IMR-90 (cell line): ENCODE measurements at regions not wholly inside any gene's neighbourhood (a gene's known extent, or its start where the extent isn't known, plus 50 kb on each side); places are given as distances from the start of the nearest gene placed in this dataset.

ENCODE experiments used
- ATAC-seq: fragments of 200-7000 bp; cut with Tn5 transposase; 2 replicates; pipeline ENCODE4 v1.9.1; 2020; ENCODE audit warnings: low read depth, mild to moderate bottlenecking, moderate library complexity
- BruUV-seq: library from RNA; stranded (reverse); fragments of 400-500 nt; replicated peaks from 2 replicates; lab custom pipeline; 2021; lab: Mats Ljungman, UMichigan
- CTCF ChIA-PET: fragments of 300-600 bp; formaldehyde crosslinking; extraction: SDS; loops from one replicate; lab custom pipeline; 2021; ENCODE audit warnings: antibody characterized with exemption; lab: Yijun Ruan, JAX
- POLR2A ChIA-PET: fragments of 300-600 bp; sonication (Branson Sonifier 250); formaldehyde crosslinking; loops from one replicate; lab custom pipeline; 2022; ENCODE audit warnings: antibody characterized with exemption; ENCODE audit not compliant: unreplicated experiment; lab: Charles Lee
- DNase-seq: peaks from one replicate; pipeline ENCODE4 v3.0.0; 2013
- H2AFZ ChIP-seq: replicated peaks from 2 replicates; pipeline ENCODE3; 2013; ENCODE audit warnings: low read length, mild to moderate bottlenecking; ENCODE audit not compliant: poor library complexity
- H2AK5ac ChIP-seq: 2 replicates; pipeline ENCODE4 v1.6.1; 2013; ENCODE audit warnings: low read depth, low read length, inconsistent platforms
- H2AK9ac ChIP-seq: replicated peaks from 2 replicates; pipeline ENCODE3; 2013; ENCODE audit warnings: mild to moderate bottlenecking, low read depth, low read length, moderate library complexity; ENCODE audit not compliant: poor library complexity
- H2BK120ac ChIP-seq: 2 replicates; pipeline ENCODE4 v1.6.1; 2013; ENCODE audit warnings: low read depth, low read length, inconsistent platforms
- H2BK15ac ChIP-seq: 3 replicates; pipeline ENCODE4 v1.6.1; 2013; ENCODE audit warnings: low read depth, low read length, inconsistent platforms
- H2BK20ac ChIP-seq: 2 replicates; pipeline ENCODE4 v1.6.1; 2013; ENCODE audit warnings: low read depth, mild to moderate bottlenecking, inconsistent platforms, low read length, moderate library complexity
- H2BK5ac ChIP-seq: 2 replicates; pipeline ENCODE4 v1.6.1; 2013; ENCODE audit warnings: mild to moderate bottlenecking, low read depth, low read length, inconsistent platforms; ENCODE audit not compliant: poor library complexity, severe bottlenecking
- H3K14ac ChIP-seq: replicated peaks from 2 replicates; pipeline ENCODE4 v1.6.1; 2013; ENCODE audit warnings: low read depth, low read length, inconsistent platforms
- H3K18ac ChIP-seq: 2 replicates; pipeline ENCODE4 v1.6.1; 2013; ENCODE audit warnings: low read depth, low read length, control low read depth
- H3K23ac ChIP-seq: 2 replicates; pipeline ENCODE4 v1.6.1; 2013; ENCODE audit warnings: low read depth, low read length, inconsistent platforms
- H3K27ac ChIP-seq: 2 replicates; pipeline ENCODE4 v1.5.1; 2013; ENCODE audit warnings: mild to moderate bottlenecking, control low read depth, low read length; ENCODE audit not compliant: insufficient read depth
- H3K27me3 ChIP-seq: 2 replicates; pipeline ENCODE4 v1.6.1; 2013; ENCODE audit warnings: low read length; ENCODE audit not compliant: control insufficient read depth, insufficient read depth
- H3K36me3 ChIP-seq: 2 replicates; pipeline ENCODE4 v1.6.1; 2013; ENCODE audit warnings: low read length, mixed read lengths; ENCODE audit not compliant: control insufficient read depth, insufficient read depth
- H3K4ac ChIP-seq: 2 replicates; pipeline ENCODE4 v1.6.1; 2013; ENCODE audit warnings: low read depth, low read length, inconsistent platforms
- H3K4me1 ChIP-seq: 2 replicates; pipeline ENCODE4 v1.6.1; 2013; ENCODE audit warnings: low read length, mixed read lengths; ENCODE audit not compliant: control insufficient read depth, insufficient read depth
- H3K4me2 ChIP-seq: 2 replicates; pipeline ENCODE4 v1.6.1; 2013; ENCODE audit warnings: low read depth, mild to moderate bottlenecking, control low read depth, low read length, moderate library complexity
- H3K4me3 ChIP-seq: 2 replicates; pipeline ENCODE4 v1.5.1; 2013; ENCODE audit warnings: low read depth, mild to moderate bottlenecking, control low read depth, low read length, moderate library complexity; ENCODE audit not compliant: insufficient read depth
- H3K56ac ChIP-seq: 2 replicates; pipeline ENCODE4 v1.6.1; 2013; ENCODE audit warnings: low read length, inconsistent platforms; ENCODE audit not compliant: insufficient read depth; ENCODE audit errors: extremely low read depth
- H3K79me1 ChIP-seq, 2 experiments: 2 replicates each; pipeline ENCODE4 v1.6.1; 2013; ENCODE audit warnings: low read length in 2 of 2, inconsistent platforms in 1 of 2, low read depth in 1 of 2
- H3K9ac ChIP-seq: 2 replicates; pipeline ENCODE4 v1.6.1; 2013; ENCODE audit warnings: low read depth, low read length, control low read depth
- H3K9me1 ChIP-seq: 2 replicates; pipeline ENCODE4 v1.6.1; 2013; ENCODE audit warnings: low read length, inconsistent platforms; ENCODE audit not compliant: insufficient read depth
- H3K9me3 ChIP-seq: 2 replicates; pipeline ENCODE4 v1.6.1; 2013; ENCODE audit warnings: low read length; ENCODE audit not compliant: control insufficient read depth, insufficient read depth
- H4K20me1 ChIP-seq: 2 replicates; pipeline ENCODE4 v1.6.1; 2013; ENCODE audit warnings: low read length, inconsistent platforms; ENCODE audit not compliant: insufficient read depth
- H4K5ac ChIP-seq: 2 replicates; pipeline ENCODE4 v1.6.1; 2013; ENCODE audit warnings: mild to moderate bottlenecking, low read depth, low read length, control low read depth
- H4K8ac ChIP-seq, 2 experiments: 2 replicates each; pipeline ENCODE4 v1.6.1; 2013; ENCODE audit warnings: low read depth in 2 of 2, low read length in 2 of 2, control low read depth in 1 of 2, inconsistent platforms in 1 of 2
- H4K91ac ChIP-seq: 2 replicates; pipeline ENCODE4 v1.6.1; 2013; ENCODE audit warnings: low read depth, low read length, inconsistent platforms; ENCODE audit not compliant: insufficient read depth
- BHLHE40 ChIP-seq: fragments of 150-350 bp; IDR thresholded peaks from 2 replicates; pipeline ENCODE4 v1.6.1; 2016; ENCODE audit warnings: mild to moderate bottlenecking, low read depth, low read length
- CEBPB ChIP-seq: IDR thresholded peaks from 2 replicates; pipeline ENCODE4 v1.6.1; 2012; ENCODE audit warnings: low read depth, low read length, improper control_type of control experiment
- FOS ChIP-seq: fragments of 150-350 bp; IDR thresholded peaks from 2 replicates; pipeline ENCODE4 v1.6.1; 2016; ENCODE audit warnings: low read depth, low read length
- MAFK ChIP-seq: IDR thresholded peaks from 2 replicates; pipeline ENCODE4 v1.6.1; 2012; ENCODE audit warnings: low read depth, low read length, improper control_type of control experiment
- NFE2L2 ChIP-seq: fragments of 150-350 bp; IDR thresholded peaks from 2 replicates; pipeline ENCODE4 v1.6.1; 2016; ENCODE audit warnings: low read depth, mild to moderate bottlenecking, low read length
- POLR2A ChIP-seq: IDR thresholded peaks from 2 replicates; pipeline ENCODE4 v1.6.1; 2012; ENCODE audit warnings: mild to moderate bottlenecking, low read depth, low read length
- dilution Hi-C: fragments of 300-500 bp; cut with HindIII; formaldehyde crosslinking; loops from one replicate; pipeline ENCODE4 v1.14.3; 2018; ENCODE audit warnings: low sequenced_read_pairs; ENCODE audit not compliant: unreplicated experiment
- in situ Hi-C: fragments of 300-500 bp; cut with MboI; formaldehyde crosslinking; loops from 3 replicates; pipeline ENCODE4 v1.14.3; 2019; ENCODE audit warnings: low sequenced_read_pairs, inconsistent platforms, mixed read lengths
- intact Hi-C: fragments of 100-400 bp; cut with micrococcal nuclease; formaldehyde crosslinking; loops from 2 replicates; pipeline ENCODE4 v1.10.0; 2022

DNA sequence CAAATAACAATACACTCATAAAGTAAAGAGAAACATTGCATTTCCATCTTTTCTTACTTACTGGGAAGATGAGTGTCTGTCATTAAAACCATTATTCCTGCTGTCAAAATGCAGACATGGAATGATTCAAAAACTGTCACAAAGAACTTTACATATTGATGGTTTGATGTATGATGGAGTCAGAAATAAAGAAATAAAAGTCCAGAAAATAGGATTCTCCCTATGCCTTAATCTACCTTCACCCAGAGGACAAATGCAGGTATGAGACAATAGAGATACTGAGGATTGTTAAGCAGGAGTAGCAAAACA is 656.1 kb downstream of the TBC1D4 start:
- no peak for ATAC-seq
- H3K56ac ChIP-seq: no peak overlapping the region
- H3K4me3 ChIP-seq: no peak overlapping the region
- ChIA-PET CTCF (no interaction called here), POLR2A (no interaction called here)
- dilution Hi-C loops: no loop called here
- TF ChIP-seq CEBPB: no peak
- TF ChIP-seq POLR2A: no peak
- no peak for TF ChIP-seq FOS
- no peak for TF ChIP-seq MAFK
- TF ChIP-seq BHLHE40: no peak
- TF ChIP-seq NFE2L2: no peak
- no peaks in the 10 kb centered on the region; the same call in 1 of the 2 replicates for H3K27me3 ChIP-seq
- H2BK5ac ChIP-seq: no peak overlapping the region
- H2AK9ac ChIP-seq: no peak overlapping the region
- no peaks in the 10 kb centered on the region for H3K4me1 ChIP-seq
- H3K14ac ChIP-seq: no peak overlapping the region
- H3K23ac ChIP-seq: no peak overlapping the region
- no peak overlapping the region for H2BK20ac ChIP-seq
- H3K9ac ChIP-seq: no peak overlapping the region
- no peak overlapping the region for H3K27ac ChIP-seq
- no peaks in the 10 kb centered on the region for H3K79me1 ChIP-seq
- no peak overlapping the region for H2AFZ ChIP-seq
- H3K9me1 ChIP-seq: no peaks in the 10 kb centered on the region
- no peak overlapping the region for H4K8ac ChIP-seq
- no peak overlapping the region for H2AK5ac ChIP-seq
- no peak overlapping the region for H4K5ac ChIP-seq
- H3K4me2 ChIP-seq: no peak overlapping the region
- no peak overlapping the region for H2BK15ac ChIP-seq
- no peak overlapping the region for H3K4ac ChIP-seq
- intact Hi-C loops: no loop called here
- BruUV-seq: no TSS peak
- no peak overlapping the region for H3K18ac ChIP-seq
- H3K36me3 ChIP-seq: no peaks in the 10 kb centered on the region
- no peak for DNase-seq
- H3K9me3 ChIP-seq: no peaks in the 10 kb centered on the region
- in situ Hi-C loops: no loop called here
- H4K20me1 ChIP-seq: no peaks in the 10 kb centered on the region
- H2BK120ac ChIP-seq: no peak overlapping the region
- no peak overlapping the region for H4K91ac ChIP-seq
